ENCODE measurements at regions not wholly inside any gene's neighbourhood (a gene's known extent, or its start where the extent isn't known, plus 50 kb on each side); places are given as distances from the start of the nearest gene placed in this dataset.
"Not testable (repeated sequence)": the region's sequence is repeated elsewhere in the genome, so short reads cannot be mapped to it uniquely, and the experiment has no call there.

GRCh38 chr12:126452686-126453085 lies 1387.5 kb downstream of the AACS start:
- H2AK5ac ChIP-seq (ENCODE audit: low read depth, low read length); H2BK15ac ChIP-seq (ENCODE audit: low read length); H2BK12ac ChIP-seq (ENCODE audit: low read length); H4K91ac ChIP-seq (ENCODE audit: low read depth, low read length, poor library complexity); H3K4ac ChIP-seq (ENCODE audit: low read length); H3K27me3 ChIP-seq (ENCODE audit: control insufficient read depth in 3 of 3, insufficient read depth in 3 of 3, low read depth in 1 of 3, low read length in 3 of 3); H3K14ac ChIP-seq (ENCODE audit: low read length); H3K36me3 ChIP-seq (replicated peaks in 1 of 2; ENCODE audit: control insufficient read depth in 2 of 2, insufficient read depth in 2 of 2, low read length in 2 of 2); H3K4me3 ChIP-seq (ENCODE audit: low read length in 2 of 2); H3K9me3 ChIP-seq (replicated peaks in 1 of 2; ENCODE audit: control insufficient read depth in 2 of 2, insufficient read depth in 1 of 2, low read depth in 1 of 2, low read length in 2 of 2); H3K4me2 ChIP-seq (ENCODE audit: insufficient read depth, low read length, poor library complexity, severe bottlenecking); H3K18ac ChIP-seq (ENCODE audit: low read length); H3K79me1 ChIP-seq (ENCODE audit: low read depth, low read length); H3K4me1 ChIP-seq (ENCODE audit: control insufficient read depth in 2 of 2, insufficient read depth in 1 of 2, low read depth in 1 of 2, low read length in 2 of 2); H4K8ac ChIP-seq (ENCODE audit: low read depth, low read length); H3K9ac ChIP-seq (ENCODE audit: low read depth, low read length, poor library complexity); H3K23ac ChIP-seq (ENCODE audit: low read depth, low read length, poor library complexity); H2AFZ ChIP-seq (ENCODE audit: low read length); DNase-seq (ENCODE audit: low spot score); H3K27ac ChIP-seq (replicated peaks; ENCODE audit: low read length); H2BK5ac ChIP-seq (ENCODE audit: low read length); H2BK120ac ChIP-seq (ENCODE audit: low read depth, low read length): not testable (repeated sequence)
- WGBS, 2 donors (ENCODE audit: extremely low coverage in 2 of 2, insufficient read length in 2 of 2, insufficient replicate concordance in 1 of 2) = no CpG with 5 or more reads among the region's 9 CpGs

- H4K8ac ChIP-seq (ENCODE audit: low read depth, low read length) = no peak overlapping the region
- no peak overlapping the region for H2BK15ac ChIP-seq (ENCODE audit: low read length)
- H3K14ac ChIP-seq (ENCODE audit: low read length) = no peak overlapping the region
- H3K4me2 ChIP-seq (ENCODE audit: insufficient read depth, low read length, poor library complexity, severe bottlenecking) = no peak overlapping the region
- H3K23ac ChIP-seq (ENCODE audit: low read depth, low read length, poor library complexity) = no peak overlapping the region
- H3K36me3 ChIP-seq (replicated peaks in 1 of 2; ENCODE audit: control insufficient read depth in 2 of 2, insufficient read depth in 2 of 2, low read length in 2 of 2) = no peaks in the 10 kb centered on the region
- no peak overlapping the region for H2BK120ac ChIP-seq (ENCODE audit: low read depth, low read length)
- H3K4ac ChIP-seq (ENCODE audit: low read length) = no peak overlapping the region
- no peak overlapping the region for H3K9ac ChIP-seq (ENCODE audit: low read depth, low read length, poor library complexity)
- peak overlapping the region; percentile 5 for H2AFZ ChIP-seq (ENCODE audit: low read length)
- no peaks in the 10 kb centered on the region for H3K27me3 ChIP-seq (ENCODE audit: control insufficient read depth in 3 of 3, insufficient read depth in 3 of 3, low read depth in 1 of 3, low read length in 3 of 3)
- H3K18ac ChIP-seq (ENCODE audit: low read length) = no peak overlapping the region
- no peak overlapping the region for H4K91ac ChIP-seq (ENCODE audit: low read depth, low read length, poor library complexity)
- no peaks in the 10 kb centered on the region for H3K9me3 ChIP-seq (replicated peaks in 1 of 2; ENCODE audit: control insufficient read depth in 2 of 2, insufficient read depth in 1 of 2, low read depth in 1 of 2, low read length in 2 of 2)
- H2BK5ac ChIP-seq (ENCODE audit: low read length) = no peak overlapping the region
- no peak overlapping the region for H2AK5ac ChIP-seq (ENCODE audit: low read depth, low read length)
- H3K79me1 ChIP-seq (ENCODE audit: low read depth, low read length) = no peaks in the 10 kb centered on the region
- H3K4me1 ChIP-seq (ENCODE audit: control insufficient read depth in 2 of 2, insufficient read depth in 1 of 2, low read depth in 1 of 2, low read length in 2 of 2) = peaks cover 0 to 3% of the 10 kb centered on the region in 2 donors
- H3K27ac ChIP-seq (replicated peaks; ENCODE audit: low read length) = no peak overlapping the region
- no peak for DNase-seq (ENCODE audit: low spot score)
- no peak overlapping the region for H3K4me3 ChIP-seq (ENCODE audit: low read length in 2 of 2)
- WGBS, 2 donors (ENCODE audit: extremely low coverage in 2 of 2, insufficient read length in 2 of 2, insufficient replicate concordance in 1 of 2) = no CpG with 5 or more reads among the region's 5 CpGs
- H2BK12ac ChIP-seq (ENCODE audit: low read length) = no peak overlapping the region
These were observed 1389.3 kb downstream of the AACS start for GRCh38 chr12:126454581-126454980.

GRCh38 chr12:126457776-126458175 lies 1392.5 kb downstream of the AACS start:
- no peak overlapping the region for H4K91ac ChIP-seq (ENCODE audit: low read depth, low read length, poor library complexity)
- no CpG with 5 or more reads among the region's 13 CpGs for WGBS, 2 donors (ENCODE audit: extremely low coverage in 2 of 2, insufficient read length in 2 of 2, insufficient replicate concordance in 1 of 2)
- H2BK12ac ChIP-seq (ENCODE audit: low read length) = no peak overlapping the region
- no peak overlapping the region for H3K14ac ChIP-seq (ENCODE audit: low read length)
- H2BK15ac ChIP-seq (ENCODE audit: low read length) = no peak overlapping the region
- H3K18ac ChIP-seq (ENCODE audit: low read length) = peak overlapping the region; percentile 33
- H3K9me3 ChIP-seq (replicated peaks in 1 of 2; ENCODE audit: control insufficient read depth in 2 of 2, insufficient read depth in 1 of 2, low read depth in 1 of 2, low read length in 2 of 2) = peaks cover 0 to 2% of the 10 kb centered on the region in 2 donors
- H3K4me1 ChIP-seq (ENCODE audit: control insufficient read depth in 2 of 2, insufficient read depth in 1 of 2, low read depth in 1 of 2, low read length in 2 of 2) = peaks cover 0 to 3% of the 10 kb centered on the region in 2 donors
- H3K27me3 ChIP-seq (ENCODE audit: control insufficient read depth in 3 of 3, insufficient read depth in 3 of 3, low read depth in 1 of 3, low read length in 3 of 3) = no peaks in the 10 kb centered on the region
- no peaks in the 10 kb centered on the region for H3K79me1 ChIP-seq (ENCODE audit: low read depth, low read length)
- H2BK120ac ChIP-seq (ENCODE audit: low read depth, low read length) = no peak overlapping the region
- H2AK5ac ChIP-seq (ENCODE audit: low read depth, low read length) = no peak overlapping the region
- H4K8ac ChIP-seq (ENCODE audit: low read depth, low read length) = no peak overlapping the region
- no peak overlapping the region for H3K23ac ChIP-seq (ENCODE audit: low read depth, low read length, poor library complexity)
- H2BK5ac ChIP-seq (ENCODE audit: low read length) = no peak overlapping the region
- no peak overlapping the region for H3K4ac ChIP-seq (ENCODE audit: low read length)
- H3K36me3 ChIP-seq (replicated peaks in 1 of 2; ENCODE audit: control insufficient read depth in 2 of 2, insufficient read depth in 2 of 2, low read length in 2 of 2) = no peaks in the 10 kb centered on the region
- H3K4me3 ChIP-seq (ENCODE audit: low read length in 2 of 2) = no peak overlapping the region
- DNase-seq (ENCODE audit: low spot score) = no peak
- no peak overlapping the region for H2AFZ ChIP-seq (ENCODE audit: low read length)
- no peak overlapping the region for H3K4me2 ChIP-seq (ENCODE audit: insufficient read depth, low read length, poor library complexity, severe bottlenecking)
- no peak overlapping the region for H3K9ac ChIP-seq (ENCODE audit: low read depth, low read length, poor library complexity)
- H3K27ac ChIP-seq (replicated peaks; ENCODE audit: low read length) = no peak overlapping the region

- no peak overlapping the region for H4K91ac ChIP-seq (ENCODE audit: low read depth, low read length, poor library complexity)
- H3K27me3 ChIP-seq (ENCODE audit: control insufficient read depth in 3 of 3, insufficient read depth in 3 of 3, low read depth in 1 of 3, low read length in 3 of 3) = no peaks in the 10 kb centered on the region
- H2BK120ac ChIP-seq (ENCODE audit: low read depth, low read length) = no peak overlapping the region
- H3K18ac ChIP-seq (ENCODE audit: low read length) = no peak overlapping the region
- no peak overlapping the region for H2BK12ac ChIP-seq (ENCODE audit: low read length)
- no peak overlapping the region for H3K4ac ChIP-seq (ENCODE audit: low read length)
- H2AK5ac ChIP-seq (ENCODE audit: low read depth, low read length) = no peak overlapping the region
- no peaks in the 10 kb centered on the region for H3K79me1 ChIP-seq (ENCODE audit: low read depth, low read length)
- H3K9me3 ChIP-seq (replicated peaks in 1 of 2; ENCODE audit: control insufficient read depth in 2 of 2, insufficient read depth in 1 of 2, low read depth in 1 of 2, low read length in 2 of 2) = peaks cover 0 to 4% of the 10 kb centered on the region in 2 donors
- H4K8ac ChIP-seq (ENCODE audit: low read depth, low read length) = no peak overlapping the region
- H3K4me2 ChIP-seq (ENCODE audit: insufficient read depth, low read length, poor library complexity, severe bottlenecking) = no peak overlapping the region
- no CpG with 5 or more reads among the region's 5 CpGs for WGBS, 2 donors (ENCODE audit: extremely low coverage in 2 of 2, insufficient read length in 2 of 2, insufficient replicate concordance in 1 of 2)
- H3K4me3 ChIP-seq (ENCODE audit: low read length in 2 of 2) = no peak overlapping the region
- no peak overlapping the region for H2BK15ac ChIP-seq (ENCODE audit: low read length)
- H3K27ac ChIP-seq (replicated peaks; ENCODE audit: low read length) = no peak overlapping the region
- no peak overlapping the region for H3K14ac ChIP-seq (ENCODE audit: low read length)
- no peak for DNase-seq (ENCODE audit: low spot score)
- no peak overlapping the region for H2AFZ ChIP-seq (ENCODE audit: low read length)
- no peak overlapping the region for H3K9ac ChIP-seq (ENCODE audit: low read depth, low read length, poor library complexity)
- no peaks in the 10 kb centered on the region for H3K4me1 ChIP-seq (ENCODE audit: control insufficient read depth in 2 of 2, insufficient read depth in 1 of 2, low read depth in 1 of 2, low read length in 2 of 2)
- no peaks in the 10 kb centered on the region for H3K36me3 ChIP-seq (replicated peaks in 1 of 2; ENCODE audit: control insufficient read depth in 2 of 2, insufficient read depth in 2 of 2, low read length in 2 of 2)
- H3K23ac ChIP-seq (ENCODE audit: low read depth, low read length, poor library complexity) = no peak overlapping the region
- no peak overlapping the region for H2BK5ac ChIP-seq (ENCODE audit: low read length)
These were observed 1398.9 kb downstream of the AACS start for GRCh38 chr12:126464153-126464552.
